ENCODE measurements at regions not wholly inside any gene's neighbourhood (a gene's known extent, or its start where the extent isn't known, plus 50 kb on each side); places are given as distances from the start of the nearest gene placed in this dataset.
"Not testable (repeated sequence)": the region's sequence is repeated elsewhere in the genome, so short reads cannot be mapped to it uniquely, and the experiment has no call there.

DNA sequence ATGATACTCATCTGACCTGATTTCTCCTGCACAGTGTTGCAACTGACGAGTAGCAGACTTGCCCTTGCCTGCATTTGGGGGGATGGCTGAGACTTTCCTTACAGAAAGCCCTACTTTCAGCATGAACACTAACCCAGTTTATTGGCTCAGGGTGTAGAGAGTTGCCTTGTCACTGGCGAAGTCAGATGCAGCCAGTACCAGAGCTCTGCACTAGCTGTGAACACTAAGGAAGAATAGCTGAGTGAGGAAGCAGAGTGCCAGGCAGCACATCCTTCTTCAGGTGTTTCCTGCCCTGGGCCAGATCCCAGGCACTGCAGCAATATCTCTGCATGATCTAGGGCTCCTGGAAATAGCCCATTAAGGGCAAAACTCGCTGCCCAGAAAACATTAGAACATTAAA, 154.0 kb upstream of the SYNPR start:
- no peak for DNase-seq

DNA sequence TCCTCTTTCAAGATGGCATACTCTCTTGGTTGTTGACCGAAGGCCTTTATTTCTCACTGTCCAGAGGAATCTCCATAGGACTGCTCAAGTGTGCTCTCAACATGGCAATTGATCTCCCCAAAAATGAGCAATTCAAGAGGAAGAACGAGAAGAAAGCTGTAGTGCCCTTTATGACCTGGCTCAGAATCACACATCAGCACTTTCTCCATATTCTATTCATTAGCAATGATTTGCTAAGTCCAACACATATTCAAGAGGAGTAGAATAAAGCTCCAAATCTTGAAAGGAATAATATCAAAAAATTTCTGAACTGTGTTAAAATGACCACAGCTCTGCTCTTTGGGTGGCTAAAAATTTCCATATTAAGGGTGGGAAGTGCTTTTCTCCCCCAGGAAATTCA, 151.6 kb upstream of the SYNPR start:
- DNase-seq = no peak

DNA sequence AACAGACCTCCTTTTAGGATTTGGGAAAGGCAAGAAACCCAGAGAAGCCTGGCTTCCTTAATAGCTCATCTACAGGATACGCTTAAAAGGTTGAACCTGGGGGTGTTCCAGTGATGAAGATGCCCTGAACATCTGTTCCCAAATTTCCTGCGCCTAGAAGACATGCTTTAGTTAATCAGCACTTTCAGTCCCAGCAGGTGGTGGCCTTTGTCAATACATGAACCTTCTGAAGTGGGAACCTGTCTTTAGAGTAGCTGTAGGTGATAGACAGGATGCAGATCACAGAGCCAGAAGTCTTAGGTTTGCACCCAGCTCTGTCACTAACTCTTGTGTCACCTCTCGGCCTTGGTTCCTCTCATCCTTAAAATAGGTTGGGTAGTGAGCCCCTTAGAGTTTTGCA, 149.7 kb upstream of the SYNPR start:
- no peak for DNase-seq

DNA sequence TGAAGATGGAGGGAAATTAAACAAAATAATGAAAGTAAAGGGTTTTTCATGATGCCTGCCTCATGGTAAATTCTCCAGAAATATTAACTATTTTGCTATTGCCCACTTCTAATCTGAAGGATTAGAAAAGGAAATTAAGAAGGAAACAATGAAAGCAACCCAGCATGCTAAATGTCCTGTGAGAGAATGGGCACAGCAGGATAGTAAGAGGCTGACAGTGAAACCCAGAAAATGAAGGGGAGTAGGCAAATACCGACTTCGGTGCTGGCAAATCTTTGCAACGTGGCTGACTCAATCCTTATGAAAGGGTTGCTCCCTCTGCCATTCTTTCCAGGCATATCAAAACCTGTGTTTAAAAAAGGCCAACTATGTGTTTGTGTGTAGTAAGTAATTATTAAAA, 147.5 kb upstream of the SYNPR start:
- DNase-seq = no peak

DNA sequence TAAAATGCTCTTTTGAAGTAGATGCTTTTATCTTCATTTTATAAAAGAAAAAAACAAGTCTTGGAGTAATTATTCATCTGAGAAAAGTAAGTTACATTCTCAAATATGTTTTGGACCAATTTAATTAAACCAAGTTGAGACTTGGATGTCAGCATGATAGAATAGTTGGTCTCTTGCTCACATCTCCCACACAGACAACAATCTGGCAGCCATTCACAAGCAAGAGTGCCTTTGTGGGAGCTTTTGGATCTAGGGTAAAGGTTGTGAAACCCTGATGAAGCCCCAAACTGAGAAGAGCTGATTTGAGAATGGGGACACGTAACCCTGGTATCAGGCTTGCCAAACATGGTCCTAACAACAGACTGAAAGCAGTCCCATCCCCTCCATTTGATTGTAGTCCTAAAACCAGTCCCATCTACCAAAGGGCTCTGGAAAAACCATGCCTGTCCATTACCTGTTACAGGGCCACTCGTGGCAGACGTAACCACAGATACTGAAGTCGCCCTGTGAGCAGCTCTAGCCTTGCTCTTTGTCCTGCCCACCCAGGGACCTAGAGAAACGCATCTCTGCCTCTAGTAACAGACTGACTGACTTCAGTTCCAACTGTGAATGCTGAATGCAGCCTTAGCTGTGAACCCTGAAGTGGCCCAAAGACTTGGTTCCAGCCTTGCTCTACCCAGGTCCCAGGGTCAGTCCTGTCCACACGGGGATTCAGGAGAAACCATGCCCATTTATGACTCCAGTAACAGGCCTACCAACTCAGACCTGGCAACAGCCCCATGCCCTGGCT, 145.5 kb upstream of the SYNPR start:
- DNase-seq = no peak

DNA sequence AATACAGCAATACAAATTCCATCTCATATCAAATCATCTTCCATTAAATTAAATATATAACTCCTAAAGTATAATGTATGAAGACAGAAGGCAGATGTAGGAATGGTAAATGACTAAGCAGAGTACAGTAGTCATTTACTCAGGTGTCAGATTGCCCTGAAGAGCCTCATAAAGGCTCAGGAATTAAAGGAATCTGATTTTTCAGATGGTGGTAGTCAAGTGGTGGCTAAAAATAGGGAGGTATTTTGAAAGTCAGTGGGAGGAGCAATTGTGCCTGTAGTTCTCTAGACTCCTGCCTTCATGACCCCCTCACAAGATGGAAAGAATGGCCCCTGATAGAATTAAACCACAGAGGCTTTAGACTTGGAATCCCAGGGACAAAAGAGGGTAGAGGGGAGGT, 142.7 kb upstream of the SYNPR start:
- no peak for DNase-seq

DNA sequence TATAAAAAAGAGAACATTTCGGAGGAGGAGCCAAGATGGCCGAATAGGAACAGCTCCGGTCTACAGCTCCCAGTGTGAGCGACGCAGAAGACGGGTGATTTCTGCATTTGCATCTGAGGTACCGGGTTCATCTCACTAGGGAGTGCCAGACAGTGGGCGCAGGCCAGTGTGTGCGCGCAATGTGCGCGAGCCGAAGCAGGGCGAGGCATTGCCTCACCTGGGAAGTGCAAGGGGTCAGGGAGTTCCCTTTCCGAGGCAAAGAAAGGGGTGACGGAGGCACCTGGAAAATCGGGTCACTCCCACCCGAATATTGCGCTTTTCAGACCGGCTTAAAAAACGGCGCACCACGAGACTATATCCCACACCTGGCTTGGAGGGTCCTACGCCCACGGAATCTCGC, 141.9 kb upstream of the SYNPR start:
- not testable (repeated sequence) for DNase-seq

DNA sequence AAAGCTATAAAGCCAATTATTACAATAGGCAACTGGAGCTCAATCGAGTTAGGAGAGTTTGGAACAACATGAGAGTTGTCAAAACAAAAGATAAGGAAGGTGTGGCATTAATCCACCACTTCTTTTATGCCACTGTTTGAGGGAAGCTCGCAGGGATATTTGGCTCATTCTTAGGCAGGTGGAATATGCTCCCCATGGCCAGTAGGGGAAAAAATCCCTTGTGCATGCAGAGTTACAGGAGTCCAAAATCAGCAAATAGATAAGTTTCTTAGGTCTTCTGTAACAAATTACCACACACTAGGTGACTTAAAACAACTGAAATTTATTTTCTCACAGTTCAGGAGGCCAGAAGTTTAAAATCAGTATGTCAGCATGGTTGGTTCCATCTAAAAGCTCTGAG, 135.4 kb upstream of the SYNPR start:
- no peak for DNase-seq

DNA sequence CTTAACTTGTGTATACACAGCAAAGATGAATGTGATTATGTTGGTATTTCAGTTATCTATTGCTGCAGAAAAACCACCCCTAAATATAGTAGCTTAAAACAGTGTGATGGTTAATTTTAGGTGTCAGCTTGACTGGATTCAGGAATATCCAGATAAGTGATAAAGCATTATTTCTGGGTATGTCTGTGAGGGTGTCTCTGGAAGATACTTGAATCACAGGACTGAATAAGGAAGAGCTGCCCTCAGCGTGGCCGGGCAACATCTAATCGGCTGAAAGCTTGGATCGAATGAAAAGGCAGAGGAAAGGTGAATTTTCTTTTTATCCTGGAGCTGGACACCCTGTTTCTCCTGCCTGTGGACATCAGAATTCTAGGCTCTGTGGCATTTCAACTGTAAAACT, 132.0 kb upstream of the SYNPR start:
- DNase-seq = no peak

DNA sequence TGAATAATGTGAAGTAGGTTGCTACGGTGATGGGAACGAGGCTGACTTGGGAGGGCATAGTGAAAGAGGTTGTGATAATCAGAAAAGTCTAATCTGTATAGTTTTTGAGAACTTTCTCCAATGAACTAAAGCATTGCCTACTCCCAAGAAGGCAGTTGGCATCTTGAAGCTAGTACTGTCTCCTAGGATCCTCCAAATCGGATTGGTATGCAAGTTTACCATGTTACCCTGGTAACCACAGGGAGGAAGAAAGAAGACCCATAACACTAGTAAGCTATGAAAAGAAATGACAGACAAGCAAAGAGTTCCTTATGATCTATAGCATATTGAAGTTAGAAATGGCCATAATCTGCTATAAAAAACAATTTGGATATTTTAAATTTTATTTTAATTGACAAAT, 127.2 kb upstream of the SYNPR start:
- no peak for DNase-seq

DNA sequence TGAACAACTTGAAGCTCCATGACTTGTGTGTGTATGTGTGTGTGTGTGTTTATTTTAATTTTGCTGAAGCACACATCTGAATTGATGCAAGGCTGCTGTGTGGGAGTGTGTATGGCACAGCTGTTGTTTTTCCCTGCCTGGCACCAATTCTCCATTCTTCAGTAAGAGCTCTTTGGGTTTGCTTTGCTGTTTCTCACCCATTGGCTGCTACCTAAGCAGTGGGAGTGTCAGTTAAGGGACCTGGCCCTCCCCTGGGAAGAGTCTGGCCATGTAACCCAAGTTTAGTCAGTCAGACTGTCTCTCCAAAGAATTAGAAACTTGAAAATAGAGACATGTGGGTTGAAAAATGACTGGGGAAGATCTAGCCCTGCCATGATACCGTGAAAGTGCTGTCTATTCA, 126.2 kb upstream of the SYNPR start:
- DNase-seq = no peak

DNA sequence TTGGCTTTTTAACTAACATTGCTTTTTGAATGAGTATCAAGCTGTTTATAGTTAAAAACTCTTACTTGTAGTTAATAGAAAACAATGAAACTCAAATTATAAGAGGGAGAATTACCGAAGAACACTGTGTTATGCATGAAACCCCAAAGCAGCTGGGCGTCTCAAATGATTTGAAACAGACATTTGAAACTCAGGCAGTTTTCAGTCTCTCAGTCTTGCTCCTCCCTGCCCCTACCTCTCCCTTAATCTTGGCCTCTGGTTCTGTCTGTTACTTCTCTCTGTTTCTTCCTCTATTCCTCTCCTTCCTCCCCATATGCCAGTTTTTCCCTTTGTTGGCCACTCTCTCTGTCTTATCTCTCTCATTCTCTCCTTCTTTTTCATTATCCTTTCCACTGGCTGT, 118.3 kb upstream of the SYNPR start:
- no peak for DNase-seq

DNA sequence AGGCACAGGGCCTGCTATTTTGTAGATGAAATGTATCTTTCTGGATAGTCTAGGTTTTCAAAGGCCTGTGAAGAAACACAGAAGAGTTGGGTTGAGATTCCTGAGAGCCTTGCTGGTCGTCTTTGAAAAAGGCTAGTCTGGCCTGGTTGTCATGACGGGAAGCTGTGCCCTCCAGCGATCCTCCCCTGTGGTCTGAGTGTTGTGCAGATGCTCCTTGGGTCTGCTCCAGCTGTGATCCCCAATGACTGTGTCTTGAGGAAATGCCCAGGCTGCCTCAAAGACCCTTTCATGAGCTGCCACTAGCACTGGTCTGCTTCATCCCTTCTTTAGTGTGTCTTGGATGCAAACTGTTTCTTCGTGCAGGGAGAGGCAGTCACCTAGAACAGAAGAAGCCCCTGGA, 111.0 kb upstream of the SYNPR start:
- no peak for DNase-seq

DNA sequence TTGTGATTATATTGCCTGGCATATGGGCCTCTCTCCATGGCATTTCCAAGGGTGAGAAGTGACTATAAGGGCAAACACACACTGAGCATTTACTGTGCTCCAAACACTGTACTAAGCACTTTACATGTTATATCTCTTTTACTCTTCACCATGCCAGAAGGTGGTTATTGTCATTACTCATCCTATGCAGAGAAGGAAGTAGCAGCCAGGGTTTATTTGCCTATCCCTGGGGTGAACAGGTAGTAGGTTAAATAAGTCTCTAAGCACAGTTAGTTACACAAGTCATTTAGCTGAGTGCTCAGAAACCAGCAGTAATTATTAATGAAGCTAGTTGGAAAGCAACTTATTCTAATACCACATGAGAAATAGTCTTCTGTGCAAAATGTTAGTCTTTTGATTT, 109.9 kb upstream of the SYNPR start:
- no peak for DNase-seq

DNA sequence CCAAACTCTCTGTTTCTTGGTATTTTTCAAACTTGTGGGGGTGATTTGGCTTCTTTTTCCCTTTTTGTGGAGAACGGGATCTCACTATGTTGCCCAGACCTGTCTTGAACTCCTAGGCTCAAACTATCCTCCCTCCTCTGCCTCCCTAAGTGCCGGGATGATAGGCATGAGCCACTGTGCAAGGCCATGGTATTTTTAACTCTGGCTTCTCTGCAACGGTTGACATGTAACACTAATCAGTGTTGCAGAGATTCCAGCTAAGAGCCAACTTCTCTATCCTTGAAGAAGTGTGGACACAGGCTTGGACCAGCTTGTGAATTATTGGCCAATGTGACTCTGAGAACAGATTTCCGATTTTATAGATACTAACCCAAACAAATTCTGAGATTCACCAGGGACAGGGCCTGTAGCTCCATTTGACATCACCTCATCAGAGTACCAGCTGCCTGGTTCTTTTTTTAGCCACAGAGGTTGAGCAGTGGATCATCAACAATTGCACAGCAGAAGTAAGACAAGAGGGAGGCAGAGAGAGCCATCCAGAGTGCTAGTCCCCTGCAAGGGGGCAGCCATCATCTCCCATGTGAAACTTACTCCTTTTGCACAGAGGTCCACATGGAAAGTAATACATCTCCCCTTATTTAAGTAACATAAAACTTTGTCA, 98.1 kb upstream of the SYNPR start:
- DNase-seq = no peak

DNA sequence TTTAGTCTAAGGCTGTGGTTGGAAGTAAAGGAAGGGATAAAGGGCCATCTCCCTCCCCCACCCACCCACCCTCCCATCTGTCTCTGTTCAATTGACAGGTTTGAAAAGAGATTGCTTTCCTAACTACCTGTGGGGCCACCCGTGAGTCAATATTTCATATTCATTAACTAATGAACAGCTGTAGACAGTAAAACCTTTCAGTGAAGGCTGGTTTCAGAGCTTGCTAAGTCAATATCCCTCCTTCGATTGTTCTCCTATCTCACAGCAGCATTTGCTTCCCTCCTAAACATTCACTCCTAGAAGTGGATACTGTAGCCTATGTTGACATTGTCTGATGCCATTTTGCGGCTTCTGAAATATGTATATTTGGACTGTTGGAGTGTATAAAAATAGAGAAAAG, 85.9 kb upstream of the SYNPR start:
- no peak for DNase-seq

DNA sequence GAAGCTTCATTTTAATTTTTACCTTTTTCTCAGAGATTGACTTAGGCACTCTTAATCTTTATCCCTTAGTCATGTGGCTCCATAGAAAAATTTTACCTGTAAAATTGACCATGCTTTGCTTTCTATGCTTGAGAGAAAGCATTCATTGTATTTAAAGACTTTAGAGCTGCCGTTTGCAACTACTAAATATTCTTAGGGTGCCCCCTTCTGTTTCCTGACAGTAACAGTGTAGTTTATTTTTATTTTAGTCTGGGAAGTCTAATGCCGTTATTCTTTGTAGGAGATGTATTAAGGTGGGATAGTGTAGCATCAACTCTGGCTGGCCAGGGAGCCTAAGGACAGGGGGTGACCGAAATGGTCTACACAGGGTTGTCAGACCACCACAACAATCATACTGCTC, 84.5 kb upstream of the SYNPR start:
- peak; percentile 26 for DNase-seq

DNA sequence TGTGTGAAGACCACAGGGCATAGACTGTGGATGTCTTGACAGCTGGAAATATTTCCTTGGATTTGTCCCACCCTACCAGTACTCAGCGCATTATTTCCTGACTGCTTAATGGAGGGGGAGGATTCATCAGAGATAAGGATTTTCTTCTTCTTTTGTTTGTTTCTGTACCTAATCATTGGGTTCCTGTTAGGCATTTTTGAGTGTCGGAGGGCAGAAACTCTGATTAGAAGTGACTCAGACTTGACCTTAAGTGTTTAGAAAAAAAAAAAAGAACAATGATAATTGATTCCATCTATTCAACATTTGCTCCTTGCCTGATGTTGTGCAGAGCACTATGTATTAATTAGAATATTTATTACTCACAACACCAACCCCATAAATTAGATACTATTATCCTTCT, 78.5 kb upstream of the SYNPR start:
- DNase-seq = no peak

DNA sequence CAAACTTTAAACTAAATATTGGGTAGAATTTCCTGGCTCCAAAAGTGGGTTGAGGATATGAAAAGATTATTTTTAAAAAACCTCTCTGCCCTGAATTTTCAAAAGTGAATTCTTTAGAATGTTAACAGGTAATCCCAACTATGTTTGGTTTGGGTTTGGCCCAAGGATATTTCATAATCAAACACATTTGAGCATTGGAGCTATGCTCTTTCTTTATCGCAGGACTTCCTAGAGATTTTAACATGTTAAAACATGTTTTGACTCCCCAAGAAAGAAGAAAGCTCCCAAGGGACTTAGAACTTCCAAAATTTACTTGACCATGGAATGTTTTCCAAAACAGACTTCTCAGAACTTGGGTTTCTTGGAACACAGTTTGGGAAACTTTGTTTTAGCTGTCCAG, 75.6 kb upstream of the SYNPR start:
- DNase-seq = no peak

DNA sequence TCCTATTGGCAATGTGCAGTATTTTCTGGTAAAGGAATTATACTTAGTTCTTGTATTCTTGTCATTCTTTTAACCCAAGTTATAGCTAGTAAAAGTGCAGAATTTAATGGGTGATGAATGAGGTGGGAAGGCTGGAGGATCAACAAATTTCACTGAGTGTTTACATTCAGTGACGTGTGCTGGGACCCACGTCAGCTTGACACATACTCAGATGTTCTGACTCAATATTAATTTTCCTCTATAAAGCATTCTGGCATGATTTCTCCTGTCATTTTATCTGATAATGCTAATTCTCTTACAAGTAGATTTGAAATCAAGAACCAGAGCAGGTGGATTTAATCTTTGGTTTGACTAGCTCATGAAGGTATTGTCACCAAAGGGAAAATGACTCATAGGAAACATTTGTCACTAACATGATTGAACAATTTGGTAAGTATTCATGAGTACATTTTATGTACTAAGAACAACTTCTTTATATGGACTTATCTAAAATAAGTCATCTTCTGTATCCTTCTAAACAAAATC, 71.0 kb upstream of the SYNPR start:
- no peak for DNase-seq

DNA sequence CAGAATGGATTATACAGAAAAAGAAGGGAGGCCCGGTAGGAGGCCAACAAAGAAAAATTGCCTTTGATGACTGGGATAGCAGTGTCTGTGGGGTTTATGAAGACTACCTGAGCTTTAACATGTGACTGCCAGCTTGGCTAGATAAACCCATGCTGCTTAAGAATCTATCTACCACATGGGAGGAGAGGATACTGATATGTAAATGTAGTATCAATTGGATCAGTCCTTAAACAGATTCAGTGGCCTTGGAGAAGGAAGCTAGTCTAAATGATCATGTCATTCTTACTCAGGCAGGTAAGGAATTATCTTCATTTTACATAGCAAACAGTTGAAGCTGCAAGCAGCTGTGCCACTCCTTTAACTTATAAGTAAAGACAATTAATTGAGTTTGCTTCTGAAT, 50.0 kb upstream of the SYNPR start:
- DNase-seq = no peak
